Hepatocyte (in vitro differentiated cells): ENCODE measurements at regions not wholly inside any gene's neighbourhood (a gene's known extent, or its start where the extent isn't known, plus 50 kb on each side); places are given as distances from the start of the nearest gene placed in this dataset.

Experiments used
- EZH2phosphoT487 ChIP-seq: fragments of 200-600 bp; sonication (generic); IDR thresholded peaks from one replicate; pipeline ENCODE4 v1.6.1; 2018; ENCODE audit warnings: antibody characterized with exemption, mild to moderate bottlenecking, low read depth, moderate library complexity; ENCODE audit not compliant: unreplicated experiment, severe bottlenecking
- TF ChIP-seq, protein P1 (sequence below): fragments of 200-600 bp; sonication (generic); IDR thresholded peaks from 2 replicates; pipeline ENCODE4 v1.5.1; 2016; ENCODE audit warnings: antibody characterized with exemption, mild to moderate bottlenecking; ENCODE audit not compliant: poor library complexity

DNA sequence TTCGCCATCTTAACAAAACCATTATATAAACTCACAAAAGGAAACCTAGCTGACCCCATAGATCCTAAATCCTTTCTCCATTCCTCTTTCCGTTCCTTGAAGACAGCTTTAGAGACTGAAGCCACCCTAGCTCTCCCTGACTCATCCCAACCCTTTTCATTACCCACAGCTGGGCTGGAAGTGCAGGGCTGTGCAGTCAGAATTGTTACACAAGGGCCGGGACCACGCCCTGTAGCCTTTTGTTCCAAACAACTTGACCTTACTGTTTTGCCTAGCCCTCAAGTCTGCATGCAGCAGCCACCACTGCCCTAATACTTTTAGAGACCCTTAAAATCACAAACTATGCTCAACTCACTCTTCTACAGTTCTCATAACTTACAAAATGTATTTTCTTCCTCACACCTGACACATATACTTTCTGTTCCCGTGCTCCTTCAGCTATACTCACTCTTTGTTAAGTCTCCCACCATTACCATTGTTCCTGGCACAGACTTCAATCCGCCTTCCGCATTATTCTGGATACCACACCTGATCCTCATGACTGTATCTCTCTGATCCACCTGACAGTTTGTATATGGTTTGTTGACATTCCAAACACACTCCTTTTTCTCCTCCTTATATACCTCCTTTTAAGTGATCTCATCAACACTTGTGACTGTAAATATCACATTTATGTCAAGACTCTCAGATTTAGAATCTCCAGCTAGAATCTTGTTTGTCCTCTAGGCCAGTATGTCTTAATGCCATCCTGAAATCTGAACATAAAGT lies 208.7 kb downstream of the KITLG start:
- TF ChIP-seq, protein P1, sequence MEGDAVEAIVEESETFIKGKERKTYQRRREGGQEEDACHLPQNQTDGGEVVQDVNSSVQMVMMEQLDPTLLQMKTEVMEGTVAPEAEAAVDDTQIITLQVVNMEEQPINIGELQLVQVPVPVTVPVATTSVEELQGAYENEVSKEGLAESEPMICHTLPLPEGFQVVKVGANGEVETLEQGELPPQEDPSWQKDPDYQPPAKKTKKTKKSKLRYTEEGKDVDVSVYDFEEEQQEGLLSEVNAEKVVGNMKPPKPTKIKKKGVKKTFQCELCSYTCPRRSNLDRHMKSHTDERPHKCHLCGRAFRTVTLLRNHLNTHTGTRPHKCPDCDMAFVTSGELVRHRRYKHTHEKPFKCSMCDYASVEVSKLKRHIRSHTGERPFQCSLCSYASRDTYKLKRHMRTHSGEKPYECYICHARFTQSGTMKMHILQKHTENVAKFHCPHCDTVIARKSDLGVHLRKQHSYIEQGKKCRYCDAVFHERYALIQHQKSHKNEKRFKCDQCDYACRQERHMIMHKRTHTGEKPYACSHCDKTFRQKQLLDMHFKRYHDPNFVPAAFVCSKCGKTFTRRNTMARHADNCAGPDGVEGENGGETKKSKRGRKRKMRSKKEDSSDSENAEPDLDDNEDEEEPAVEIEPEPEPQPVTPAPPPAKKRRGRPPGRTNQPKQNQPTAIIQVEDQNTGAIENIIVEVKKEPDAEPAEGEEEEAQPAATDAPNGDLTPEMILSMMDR, result no peak
- TF ChIP-seq EZH2phosphoT487, result no peak
